SK-N-SH treated with all-trans-retinoic acid at 6 μM for 48 hours (cell line): ENCODE measurements at regions not wholly inside any gene's neighbourhood (a gene's known extent, or its start where the extent isn't known, plus 50 kb on each side); places are given as distances from the start of the nearest gene placed in this dataset.

Source experiments
- ZC3H10 ChIP-seq: fragments of 250-450 bp; sonication (Bioruptor Pico); IDR thresholded peaks from 2 replicates; pipeline ENCODE4 v1.5.1; 2021; ENCODE audit warnings: mild to moderate bottlenecking, moderate library complexity
- ZFP3 ChIP-seq: fragments of 250-450 bp; sonication (Bioruptor Pico); IDR thresholded peaks from 2 replicates; pipeline ENCODE4 v1.5.0; 2020; ENCODE audit warnings: mild to moderate bottlenecking, moderate library complexity
- ZFP30 ChIP-seq: fragments of 450-650 bp; formaldehyde crosslinking; IDR thresholded peaks from 2 replicates; pipeline ENCODE4 v1.5.0; 2022; ENCODE audit warnings: mild to moderate bottlenecking, moderate library complexity

- no peak for TF ChIP-seq ZFP3 (CRISPR knock-in tag)
- no peak for TF ChIP-seq ZC3H10 (CRISPR knock-in tag)
- TF ChIP-seq ZFP30 (CRISPR knock-in tag), result no peak
Measured at GRCh38 chr5:96232602-96233001, 200.4 kb downstream of the PCSK1 start.
